B cell (primary cell): ENCODE measurements at regions not wholly inside any gene's neighbourhood (a gene's known extent, or its start where the extent isn't known, plus 50 kb on each side); places are given as distances from the start of the nearest gene placed in this dataset.
"Not testable (repeated sequence)": the region's sequence is repeated elsewhere in the genome, so short reads cannot be mapped to it uniquely, and the experiment has no call there.

Source experiments
- ATAC-seq: fragments of 200-7000 bp; cut with Tn5 transposase; one replicate; pipeline ENCODE4 v1.10.0; 2021; ENCODE audit warnings: low read depth, mild to moderate bottlenecking, moderate number of reproducible peaks, moderate library complexity
- CTCF ChIA-PET: fragments of 350-600 bp; sonication (Branson Sonifier 250); formaldehyde crosslinking; loops from one replicate; lab custom pipeline; 2021; ENCODE audit warnings: antibody characterized with exemption, inconsistent platforms; lab: Charles Lee
- POLR2A ChIA-PET: fragments of 350-600 bp; sonication (Branson Sonifier 250); formaldehyde crosslinking; loops from one replicate; lab custom pipeline; 2021; ENCODE audit warnings: antibody characterized with exemption; lab: Charles Lee
- DNase-seq: peaks from one replicate; pipeline ENCODE4 v3.0.0; 2013
- H2AFZ ChIP-seq: 2 replicates; pipeline ENCODE4 v1.6.1; 2012; ENCODE audit warnings: mild to moderate bottlenecking, low read depth, low read length; ENCODE audit not compliant: insufficient read depth, poor library complexity, severe bottlenecking
- H3K27ac ChIP-seq, 2 donors: 1 replicate in 1 of 2; 2 replicates in 1 of 2; pipeline ENCODE4 v1.5.1; 2012 to 2013; ENCODE audit warnings: low read length in 2 of 2, mild to moderate bottlenecking in 2 of 2, moderate library complexity in 1 of 2
- H3K27me3 ChIP-seq, 4 experiments: fragments of 200-600 bp in 1 of 4; sonication (generic) in 1 of 4; replicated peaks in 1 of 4; 1 replicate in 2 of 4; 2 replicates in 2 of 4; pipeline versions ENCODE4 v1.6.1 to v1.7.0; 2013 to 2016; ENCODE audit warnings: low read length in 3 of 4, mild to moderate bottlenecking in 2 of 4, mixed read lengths in 1 of 4, moderate library complexity in 1 of 4; ENCODE audit not compliant: insufficient read depth in 4 of 4, control insufficient read depth in 3 of 4; ENCODE audit errors: control extremely low read depth in 1 of 4
- H3K36me3 ChIP-seq, 2 experiments: replicated peaks in 1 of 2; 1 replicate in 1 of 2; 2 replicates in 1 of 2; pipeline versions ENCODE4 v1.6.1 to v1.7.1; 2013; ENCODE audit warnings: low read length in 1 of 2; ENCODE audit not compliant: insufficient read depth in 2 of 2, control insufficient read depth in 1 of 2; ENCODE audit errors: control extremely low read depth in 1 of 2, extremely low read depth in 1 of 2
- H3K4me1 ChIP-seq, 2 donors: fragments of 200-600 bp in 1 of 2; sonication (generic) in 1 of 2; 1 replicate in 1 of 2; 2 replicates in 1 of 2; pipeline versions ENCODE4 v1.5.1 to v1.6.1; 2013 to 2017; ENCODE audit warnings: low read length in 2 of 2; ENCODE audit not compliant: control insufficient read depth in 2 of 2, insufficient read depth in 2 of 2
- H3K4me2 ChIP-seq: replicated peaks from 2 replicates; pipeline ENCODE3; 2012; ENCODE audit warnings: mild to moderate bottlenecking, low read depth, low read length; ENCODE audit not compliant: poor library complexity, severe bottlenecking
- H3K4me3 ChIP-seq, 5 experiments: fragments of 200-600 bp in 1 of 5; sonication (generic) in 1 of 5; 1 replicate in 3 of 5; 2 replicates in 2 of 5; pipeline versions ENCODE4 v1.5.1 to v1.7.0; 2011 to 2016; ENCODE audit warnings: low read length in 4 of 5, mild to moderate bottlenecking in 4 of 5, low read depth in 2 of 5, control low read depth in 1 of 5, moderate library complexity in 1 of 5; ENCODE audit not compliant: insufficient read depth in 1 of 5; ENCODE audit errors: control extremely low read depth in 1 of 5, extremely low read depth in 1 of 5
- H3K79me2 ChIP-seq: fragments of 200-600 bp; sonication (generic); one replicate; pipeline ENCODE4 v1.6.0; 2016; ENCODE audit warnings: low read length; ENCODE audit not compliant: control insufficient read depth, insufficient read depth
- H3K9ac ChIP-seq: fragments of 200-600 bp; sonication (generic); 2 replicates; pipeline ENCODE4 v1.6.1; 2017; ENCODE audit warnings: mild to moderate bottlenecking, low read length, moderate library complexity
- H3K9me3 ChIP-seq, 3 donors: one replicate each; pipeline versions ENCODE4 v1.6.1 to v1.7.1; 2013; ENCODE audit warnings: low read length in 2 of 3; ENCODE audit not compliant: control insufficient read depth in 2 of 3, insufficient read depth in 1 of 3; ENCODE audit errors: control extremely low read depth in 1 of 3
- H4K20me1 ChIP-seq: 2 replicates; pipeline ENCODE4 v1.6.0; 2012; ENCODE audit warnings: mild to moderate bottlenecking, low read length; ENCODE audit not compliant: insufficient read depth, control insufficient read depth, poor library complexity, severe bottlenecking
- H3K27ac Mint-ChIP-seq: one replicate; pipeline ENCODE4 v1.8.0; 2021; ENCODE audit warnings: mixed read lengths
- H3K27me3 Mint-ChIP-seq: one replicate; pipeline ENCODE4 v1.8.0; 2021; ENCODE audit warnings: mixed read lengths
- H3K4me1 Mint-ChIP-seq: one replicate; pipeline ENCODE4 v1.8.0; 2021; ENCODE audit warnings: mixed read lengths
- H3K4me3 Mint-ChIP-seq: one replicate; pipeline ENCODE4 v1.8.0; 2021; ENCODE audit warnings: mixed read lengths
- H3K9me3 Mint-ChIP-seq: one replicate; pipeline ENCODE4 v1.8.0; 2022; ENCODE audit warnings: mixed read lengths; ENCODE audit not compliant: insufficient read depth
- EZH2 ChIP-seq: IDR thresholded peaks from 2 replicates; pipeline ENCODE4 v1.6.1; 2012; ENCODE audit warnings: borderline replicate concordance, low read depth, mild to moderate bottlenecking, moderate library complexity, low read length; ENCODE audit not compliant: insufficient read depth, poor library complexity, severe bottlenecking
- WGBS: methylation state at CpG from one replicate; pipeline ENCODE4 v1.1.5; 2013; ENCODE audit warnings: missing lambda C conversion rate; ENCODE audit not compliant: insufficient coverage; 5-methylcytosine and 5-hydroxymethylcytosine counted together
- intact Hi-C: fragments of 100-400 bp; cut with micrococcal nuclease; formaldehyde crosslinking; loops from one replicate; pipeline ENCODE4 v1.10.0; 2022
- TF ChIP-seq, protein P1 (sequence below): fragments of 200-600 bp; IDR thresholded peaks from one replicate; pipeline ENCODE4 v1.8.0; 2022; ENCODE audit warnings: antibody characterized with exemption, mild to moderate bottlenecking

DNA sequence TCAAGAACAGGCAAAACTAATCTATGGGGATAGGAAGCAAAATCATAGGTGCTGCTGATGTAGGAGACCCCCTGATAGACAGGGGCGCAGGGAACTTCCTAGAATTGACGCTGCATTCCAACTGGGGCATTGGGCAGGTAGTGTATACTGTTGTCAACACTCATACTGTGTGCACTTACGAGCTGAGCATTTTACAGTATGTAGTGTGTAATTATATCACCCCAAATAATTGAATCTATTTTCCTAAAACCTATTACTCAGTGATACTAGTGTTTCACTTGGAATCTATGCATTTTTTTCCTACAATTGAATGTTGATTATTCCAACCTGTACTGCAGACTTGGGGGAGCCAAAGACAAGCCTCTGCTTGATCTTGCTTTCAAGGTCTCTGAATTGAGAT is 207.0 kb upstream of the PRKCQ start:
- Mint-ChIP-seq H3K4me1 (peaks cover 3% of the 10 kb centered on the region), H3K27me3 (peaks cover 23% of the 10 kb centered on the region), H3K27ac (no peak overlapping the region), H3K9me3 (peaks cover 2% of the 10 kb centered on the region), H3K4me3 (no peak overlapping the region)
- no peak overlapping the region for H2AFZ ChIP-seq
- H3K79me2 ChIP-seq: no peaks in the 10 kb centered on the region
- H3K36me3 ChIP-seq: no peaks in the 10 kb centered on the region
- no peaks in the 10 kb centered on the region for H4K20me1 ChIP-seq
- H3K27ac ChIP-seq: no peak overlapping the region
- peaks cover under 1 to 1% of the 10 kb centered on the region in 2 donors for H3K4me1 ChIP-seq
- no peak overlapping the region for H3K4me3 ChIP-seq
- no peak for TF ChIP-seq EZH2
- TF ChIP-seq, protein P1, sequence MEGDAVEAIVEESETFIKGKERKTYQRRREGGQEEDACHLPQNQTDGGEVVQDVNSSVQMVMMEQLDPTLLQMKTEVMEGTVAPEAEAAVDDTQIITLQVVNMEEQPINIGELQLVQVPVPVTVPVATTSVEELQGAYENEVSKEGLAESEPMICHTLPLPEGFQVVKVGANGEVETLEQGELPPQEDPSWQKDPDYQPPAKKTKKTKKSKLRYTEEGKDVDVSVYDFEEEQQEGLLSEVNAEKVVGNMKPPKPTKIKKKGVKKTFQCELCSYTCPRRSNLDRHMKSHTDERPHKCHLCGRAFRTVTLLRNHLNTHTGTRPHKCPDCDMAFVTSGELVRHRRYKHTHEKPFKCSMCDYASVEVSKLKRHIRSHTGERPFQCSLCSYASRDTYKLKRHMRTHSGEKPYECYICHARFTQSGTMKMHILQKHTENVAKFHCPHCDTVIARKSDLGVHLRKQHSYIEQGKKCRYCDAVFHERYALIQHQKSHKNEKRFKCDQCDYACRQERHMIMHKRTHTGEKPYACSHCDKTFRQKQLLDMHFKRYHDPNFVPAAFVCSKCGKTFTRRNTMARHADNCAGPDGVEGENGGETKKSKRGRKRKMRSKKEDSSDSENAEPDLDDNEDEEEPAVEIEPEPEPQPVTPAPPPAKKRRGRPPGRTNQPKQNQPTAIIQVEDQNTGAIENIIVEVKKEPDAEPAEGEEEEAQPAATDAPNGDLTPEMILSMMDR: no peak
- H3K9me3 ChIP-seq: no peaks in the 10 kb centered on the region
- intact Hi-C loops: no loop called here
- H3K4me2 ChIP-seq: no peak overlapping the region
- ChIA-PET POLR2A (no interaction called here), CTCF (no interaction called here)
- peaks cover 0 to 7% (median 2%) of the 10 kb centered on the region in 4 experiments for H3K27me3 ChIP-seq
- no peak overlapping the region for H3K9ac ChIP-seq
- no peak for DNase-seq
- no CpG with 5 or more reads among the region's 3 CpGs for WGBS
- ATAC-seq: no peak

DNA sequence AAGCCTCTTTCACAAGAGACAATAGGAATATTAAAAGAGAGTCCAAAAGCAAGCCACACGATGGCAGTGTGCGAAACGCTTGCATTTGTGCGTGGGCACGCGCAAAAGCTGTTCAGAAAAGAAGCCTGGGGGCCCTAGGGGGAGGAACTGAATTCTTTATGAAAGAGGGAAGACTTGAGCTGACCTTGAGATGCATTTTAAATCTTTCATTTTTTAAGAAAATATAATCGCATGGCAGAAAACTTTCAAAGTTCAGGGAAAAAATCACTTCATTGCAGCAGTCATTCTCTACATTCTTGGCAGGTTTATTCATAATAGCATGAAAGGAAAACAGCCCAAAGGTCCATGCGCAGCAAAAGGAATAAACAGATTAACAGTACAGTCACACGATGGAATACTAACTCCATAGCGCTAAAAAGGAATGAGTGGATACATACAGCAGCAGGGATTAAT is 206.5 kb upstream of the PRKCQ start:
- H3K27me3 Mint-ChIP-seq: peaks cover 22% of the 10 kb centered on the region
- CTCF ChIA-PET: no interaction called here
- intact Hi-C loops: no loop called here

DNA sequence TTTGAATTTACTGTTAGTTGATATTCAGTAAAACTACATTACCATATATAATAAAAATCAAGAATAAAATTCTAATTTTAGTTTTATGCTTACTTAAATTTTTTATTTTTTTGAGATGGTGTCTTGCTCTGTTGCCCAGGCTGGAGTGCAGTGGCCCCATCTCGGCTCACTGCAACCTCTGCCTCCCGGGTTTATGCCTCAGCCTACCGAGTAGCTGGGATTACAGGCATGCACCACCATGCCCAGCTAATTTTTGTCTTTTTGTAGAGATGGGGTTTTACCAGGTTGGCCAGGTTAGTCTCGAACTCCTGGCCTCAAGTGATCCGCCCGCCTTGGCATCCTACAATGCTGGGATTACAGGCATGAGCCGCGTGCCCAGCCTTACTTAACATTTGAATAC is 204.4 kb upstream of the PRKCQ start:
- H3K9me3 ChIP-seq, H3K27me3 ChIP-seq, H3K27ac Mint-ChIP-seq, DNase-seq, H2AFZ ChIP-seq, H3K27me3 Mint-ChIP-seq, intact Hi-C loops, H3K4me2 ChIP-seq, POLR2A ChIA-PET, H3K9me3 Mint-ChIP-seq, H4K20me1 ChIP-seq, ATAC-seq, H3K9ac ChIP-seq, H3K4me3 ChIP-seq, H3K36me3 ChIP-seq, CTCF ChIA-PET, H3K4me3 Mint-ChIP-seq, H3K27ac ChIP-seq, H3K79me2 ChIP-seq: not testable (repeated sequence)
- 96% methylated on average over 3 of the region's 8 CpGs for WGBS
- peaks cover 18 to 22% of the 10 kb centered on the region in 2 donors for H3K4me1 ChIP-seq
- H3K4me1 Mint-ChIP-seq: peaks cover 25% of the 10 kb centered on the region

More for the DNA sequence above, 206.5 kb upstream of the PRKCQ start:
- WGBS: 100% methylated on average over 1 of the region's 10 CpGs
- H4K20me1 ChIP-seq: no peaks in the 10 kb centered on the region
- no peak for TF ChIP-seq EZH2
- TF ChIP-seq, protein P1: no peak
- H3K4me2 ChIP-seq: no peak overlapping the region
- Mint-ChIP-seq H3K4me1 (peaks cover 8% of the 10 kb centered on the region), H3K27ac (no peak overlapping the region), H3K4me3 (no peak overlapping the region), H3K9me3 (peaks cover 2% of the 10 kb centered on the region)
- H2AFZ ChIP-seq: no peak overlapping the region
- H3K4me3 ChIP-seq: no peak overlapping the region
- ATAC-seq (no peak), DNase-seq (no peak)
- no peaks in the 10 kb centered on the region for H3K79me2 ChIP-seq
- no peak overlapping the region for H3K9ac ChIP-seq
- peaks cover 0 to 7% (median 1%) of the 10 kb centered on the region in 4 experiments for H3K27me3 ChIP-seq
- no peaks in the 10 kb centered on the region for H3K9me3 ChIP-seq
- H3K36me3 ChIP-seq: no peaks in the 10 kb centered on the region
- H3K27ac ChIP-seq: no peak overlapping the region
- POLR2A ChIA-PET: no interaction called here
- peaks cover 6% of the 10 kb centered on the region in 2 donors for H3K4me1 ChIP-seq
